ENCODE measurements at regions not wholly inside any gene's neighbourhood (a gene's known extent, or its start where the extent isn't known, plus 50 kb on each side); places are given as distances from the start of the nearest gene placed in this dataset.
"Not testable (repeated sequence)": the region's sequence is repeated elsewhere in the genome, so short reads cannot be mapped to it uniquely, and the experiment has no call there.

DNA sequence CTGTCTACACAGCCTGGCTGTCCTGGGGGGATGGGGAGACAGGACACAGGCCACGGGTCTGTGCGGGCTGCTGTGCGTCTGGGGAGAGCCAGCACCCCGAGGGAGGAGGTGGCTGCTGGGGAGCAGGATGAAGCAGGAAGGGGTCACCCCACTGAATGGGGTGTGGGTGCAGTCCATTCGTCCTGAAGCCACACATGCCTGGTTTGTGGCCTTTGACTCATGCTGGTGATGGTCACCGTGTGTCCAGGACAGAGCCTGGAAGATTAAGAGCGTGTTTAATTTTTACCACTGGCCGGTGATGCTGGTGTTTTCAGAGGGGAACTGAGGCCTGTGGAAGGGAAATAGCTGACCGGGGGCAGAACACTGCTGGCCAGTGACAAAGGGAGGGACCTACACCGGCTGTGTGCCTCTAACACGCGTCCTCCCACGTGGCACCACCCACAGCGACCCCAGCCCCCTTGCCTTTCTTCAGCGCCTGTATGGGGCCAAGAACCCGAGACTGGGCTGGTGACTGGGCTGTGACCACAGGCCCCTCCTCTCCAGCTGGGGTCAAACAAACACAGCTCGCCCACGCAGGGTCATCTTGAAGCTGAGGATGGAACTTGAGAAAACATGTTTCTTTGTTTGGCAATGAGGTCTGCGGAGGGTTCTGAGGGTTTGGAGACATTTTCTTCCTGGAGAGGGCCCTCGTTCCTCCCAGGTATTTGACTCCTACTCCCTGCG is 99.5 kb upstream of the LRPAP1 start:
- DNase-seq: not testable (repeated sequence)

GRCh38 chr4:3630598-3631543 is 98.6 kb upstream of the LRPAP1 start:
- DNase-seq: no peak

GRCh38 chr4:3630136-3630597 is 97.9 kb upstream of the LRPAP1 start:
- no peak for DNase-seq

- no peak for DNase-seq
Measured at GRCh38 chr4:3629665-3630064, 97.4 kb upstream of the LRPAP1 start.

- not testable (repeated sequence) for DNase-seq
Measured at GRCh38 chr4:3629176-3629575, 97.0 kb upstream of the LRPAP1 start.

DNA sequence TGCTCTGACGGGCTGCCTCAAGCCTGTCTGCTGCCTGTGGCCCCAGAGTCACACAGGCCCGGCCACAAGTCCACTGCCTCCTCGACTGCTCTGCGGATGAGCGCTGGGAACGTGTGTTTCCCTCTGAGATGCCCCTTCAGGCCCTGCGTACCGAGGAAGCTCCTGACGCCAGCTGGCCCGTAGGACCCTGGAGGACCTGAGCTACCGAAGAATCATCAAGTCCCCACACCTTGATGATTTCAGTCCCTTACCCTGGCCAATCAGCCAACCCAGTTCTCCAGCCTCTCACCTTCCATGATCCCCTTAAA is 96.6 kb upstream of the LRPAP1 start:
- DNase-seq: no peak

DNA sequence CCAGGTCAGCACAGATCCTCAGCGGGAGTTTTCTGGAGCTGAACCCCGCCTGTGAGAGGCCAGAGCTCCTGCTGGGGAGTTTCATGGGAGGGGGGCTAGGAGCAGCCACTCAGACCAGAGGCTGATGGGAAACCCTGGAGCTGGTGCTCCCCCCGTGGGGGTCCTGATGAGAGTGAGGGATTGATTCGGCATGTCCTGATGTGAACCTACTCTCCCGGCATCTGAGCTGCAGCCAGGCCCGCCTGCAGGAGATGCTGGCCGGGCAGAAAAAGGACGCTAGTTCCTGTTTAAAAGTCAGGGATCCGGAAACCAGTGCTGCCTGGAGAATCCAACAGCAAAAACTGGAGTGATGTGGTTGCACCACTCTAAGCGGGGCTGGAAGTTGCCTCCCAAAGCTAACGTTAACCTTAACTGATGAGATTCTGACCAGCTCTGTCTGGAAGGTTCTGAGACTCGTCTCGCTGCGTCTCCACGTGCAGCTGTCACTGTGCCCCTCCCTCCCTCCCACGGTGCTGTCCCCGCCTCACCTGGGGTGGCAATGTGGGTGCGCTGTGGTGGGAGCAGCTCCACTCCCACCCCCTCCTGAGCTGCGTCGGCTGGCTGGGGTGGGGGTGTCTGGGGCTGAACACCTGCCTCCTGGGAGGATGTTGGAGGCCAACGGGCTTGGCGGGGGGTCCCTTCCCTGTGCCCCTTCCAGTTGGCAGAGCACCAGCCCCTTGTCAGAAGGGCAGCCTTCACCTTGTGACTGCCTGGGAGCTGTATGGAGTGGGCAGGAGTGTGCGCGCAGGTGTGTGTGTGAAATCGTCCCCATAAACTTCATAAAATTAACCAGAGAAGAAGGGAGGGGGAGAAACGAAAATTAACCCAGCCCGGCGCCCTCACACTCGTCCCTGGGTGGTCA is 96.0 kb upstream of the LRPAP1 start:
- DNase-seq: not testable (repeated sequence)

DNA sequence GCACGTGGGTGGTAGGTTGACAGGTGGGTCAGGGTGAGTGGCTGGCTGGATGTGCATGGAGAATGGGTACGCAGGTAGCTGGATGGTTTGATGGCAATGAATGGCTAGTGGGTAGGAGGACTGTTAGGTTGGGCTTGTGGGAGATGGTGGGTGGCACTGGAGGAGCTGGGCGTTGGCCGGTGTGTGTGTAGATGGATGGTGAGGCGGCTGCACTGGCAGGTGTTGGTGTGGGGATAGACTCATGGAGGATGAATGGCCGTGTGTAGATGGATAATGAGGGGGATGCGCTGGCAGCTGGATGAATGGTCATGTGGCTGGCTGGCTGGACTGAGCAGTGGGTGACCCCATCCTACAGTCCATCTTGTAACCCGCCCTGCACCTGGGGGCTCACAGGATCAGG is 95.2 kb upstream of the LRPAP1 start:
- DNase-seq: not testable (repeated sequence)

DNA sequence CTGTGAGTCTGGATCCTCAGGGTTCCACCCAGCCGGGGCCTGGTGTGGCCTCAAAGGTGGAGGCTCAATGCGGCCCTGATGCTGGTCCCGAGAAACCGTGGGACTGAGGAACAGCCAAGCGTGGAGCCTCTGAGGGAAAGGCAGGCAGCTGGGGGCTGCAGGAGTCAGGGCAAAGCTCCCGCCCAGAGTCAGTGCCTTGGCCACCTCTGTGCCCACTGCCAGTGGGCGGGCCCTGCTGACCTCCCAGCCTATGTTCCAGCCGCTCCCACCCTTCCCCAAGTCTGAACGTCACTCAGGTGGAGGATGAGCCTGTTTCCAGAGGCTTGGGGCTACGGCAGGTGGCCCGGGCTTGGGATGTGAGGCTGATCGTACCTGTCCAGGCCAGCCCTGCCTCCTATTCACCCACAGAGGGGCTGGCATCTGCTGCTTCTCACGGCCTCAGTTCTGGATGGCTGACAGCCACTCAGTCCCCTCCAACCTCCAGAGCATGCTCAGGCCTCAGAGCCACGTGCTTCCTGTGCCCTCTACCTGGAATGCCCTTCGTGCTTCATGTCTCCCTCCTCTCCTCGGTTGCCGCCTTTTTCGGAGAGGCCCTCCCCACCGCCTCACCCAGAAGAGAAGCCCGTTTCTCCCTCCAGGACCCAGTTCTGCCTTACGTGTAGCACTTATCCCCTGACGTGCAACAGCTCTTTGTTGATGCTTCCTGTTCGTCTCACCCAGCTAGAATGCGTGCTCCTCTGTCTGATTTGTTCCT is 94.1 kb upstream of the LRPAP1 start:
- DNase-seq: not testable (repeated sequence)

GRCh38 chr4:3625286-3625875 is 93.2 kb upstream of the LRPAP1 start:
- peak; percentile 85 for DNase-seq

GRCh38 chr4:3623809-3624329 is 91.6 kb upstream of the LRPAP1 start:
- not testable (repeated sequence) for DNase-seq

DNA sequence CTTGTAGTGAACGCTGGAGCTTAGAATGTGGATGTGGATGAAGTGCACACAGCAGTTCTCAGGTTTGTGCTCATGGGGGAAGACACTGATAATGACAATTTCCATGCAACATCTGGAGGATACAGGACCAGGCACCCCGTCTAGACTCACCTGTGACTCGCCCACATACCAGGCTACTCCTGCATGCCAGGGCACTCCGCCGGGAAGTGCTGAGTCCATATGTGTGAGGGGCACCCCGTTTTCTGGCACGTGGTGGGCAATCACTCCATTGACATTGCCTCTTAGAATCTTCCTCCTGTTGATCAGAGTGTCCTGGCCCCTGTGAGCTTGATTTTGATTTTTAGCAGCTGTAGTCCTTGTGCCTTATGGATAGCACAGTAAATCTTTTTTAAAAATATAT is 90.9 kb upstream of the LRPAP1 start:
- DNase-seq: no peak

GRCh38 chr4:3620365-3620764 is 88.1 kb upstream of the LRPAP1 start:
- DNase-seq: not testable (repeated sequence)

DNA sequence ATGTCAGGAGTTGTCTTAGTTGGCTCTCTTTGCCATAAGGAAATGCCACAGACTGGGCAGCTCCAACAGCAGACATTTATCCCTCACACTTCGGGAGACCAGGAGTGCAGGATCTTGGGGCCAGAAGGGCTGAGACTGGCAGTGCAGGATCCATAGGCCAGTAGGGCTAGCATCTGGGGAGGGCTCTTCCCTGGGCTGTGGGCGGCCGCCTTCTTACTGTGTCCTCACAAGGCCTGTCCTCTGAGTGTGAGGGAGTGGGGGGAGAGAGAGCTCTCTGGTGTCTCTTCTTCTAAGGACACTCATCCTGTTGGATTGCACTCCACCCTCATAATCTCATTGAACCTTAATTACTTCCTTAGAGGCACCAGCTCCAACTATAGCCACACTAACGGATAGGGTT is 87.5 kb upstream of the LRPAP1 start:
- DNase-seq: not testable (repeated sequence)

DNA sequence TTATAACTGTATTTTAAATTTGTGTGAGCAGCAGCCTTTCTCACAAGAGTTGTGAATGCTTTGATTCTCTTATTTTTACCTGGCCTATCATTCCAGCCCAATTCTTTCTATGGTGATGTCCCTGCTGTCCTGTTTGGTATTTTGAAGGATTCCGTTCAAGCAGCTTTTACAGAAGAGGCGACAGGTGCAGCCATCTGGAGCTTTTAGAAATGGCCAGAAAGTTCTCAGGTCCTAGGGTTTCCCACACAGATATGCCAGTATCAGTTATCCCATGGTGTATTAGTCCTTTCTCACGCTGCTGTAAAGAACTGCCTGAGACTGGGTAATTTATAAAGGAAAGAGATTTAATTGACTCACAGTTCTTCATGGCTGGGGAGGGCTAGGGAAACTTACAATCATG is 86.1 kb upstream of the LRPAP1 start:
- not testable (repeated sequence) for DNase-seq

DNA sequence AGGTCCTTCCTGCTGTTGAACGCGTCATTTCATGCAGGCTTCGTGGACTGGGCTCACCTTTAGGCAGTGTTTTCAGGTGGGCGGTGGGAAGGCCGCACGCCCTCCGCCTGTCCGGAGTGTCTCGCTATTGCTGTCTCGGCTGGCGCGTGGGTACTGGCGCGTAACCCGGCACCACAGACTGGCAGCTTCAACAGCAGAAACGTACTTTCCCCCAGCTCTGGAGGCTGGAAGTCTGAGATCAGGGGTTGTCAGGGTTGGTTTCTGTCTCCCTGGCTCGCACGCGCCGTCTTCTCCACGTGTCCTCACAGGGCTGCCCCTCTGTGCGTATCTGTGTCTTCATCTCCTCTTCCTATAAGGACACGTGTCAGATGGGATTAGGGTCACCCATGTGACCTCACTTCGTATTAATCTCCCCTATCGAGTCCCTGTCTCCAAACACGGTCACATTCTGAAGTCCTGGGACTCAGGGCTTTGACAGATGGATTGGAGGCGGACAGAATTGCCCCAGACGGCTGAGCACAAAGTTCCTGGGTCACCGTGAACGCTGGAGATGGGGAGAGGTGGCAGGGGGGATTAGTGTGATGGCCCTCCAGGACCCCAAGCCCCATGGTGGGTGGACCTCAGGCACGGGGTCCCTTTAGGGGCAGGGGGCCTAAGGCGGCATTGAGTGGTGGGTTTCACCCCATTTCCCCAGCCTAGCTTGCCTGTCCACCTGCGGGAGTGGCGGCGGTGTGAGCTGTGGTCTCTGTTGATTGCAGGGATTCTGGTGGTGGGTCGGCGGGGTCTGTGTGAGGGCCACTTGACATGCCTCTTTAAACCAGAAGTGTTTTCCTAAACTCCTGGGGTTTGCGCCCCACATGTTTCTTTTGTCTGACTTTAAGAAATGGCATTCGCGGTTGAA is 83.4 kb upstream of the LRPAP1 start:
- DNase-seq: no peak

DNA sequence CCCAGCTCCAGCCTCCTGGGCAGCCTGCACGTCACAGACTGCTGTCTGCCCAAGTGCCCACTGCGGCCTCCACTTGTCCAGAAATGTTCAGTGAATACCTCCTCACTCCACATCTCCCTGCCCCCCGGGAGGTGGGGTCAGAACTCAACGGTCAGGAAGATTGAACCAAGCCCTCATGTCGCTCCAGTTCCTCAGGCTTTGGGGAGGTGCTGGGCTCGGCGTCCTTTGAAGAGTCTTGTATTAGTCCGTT is 82.4 kb upstream of the LRPAP1 start:
- DNase-seq: no peak

DNA sequence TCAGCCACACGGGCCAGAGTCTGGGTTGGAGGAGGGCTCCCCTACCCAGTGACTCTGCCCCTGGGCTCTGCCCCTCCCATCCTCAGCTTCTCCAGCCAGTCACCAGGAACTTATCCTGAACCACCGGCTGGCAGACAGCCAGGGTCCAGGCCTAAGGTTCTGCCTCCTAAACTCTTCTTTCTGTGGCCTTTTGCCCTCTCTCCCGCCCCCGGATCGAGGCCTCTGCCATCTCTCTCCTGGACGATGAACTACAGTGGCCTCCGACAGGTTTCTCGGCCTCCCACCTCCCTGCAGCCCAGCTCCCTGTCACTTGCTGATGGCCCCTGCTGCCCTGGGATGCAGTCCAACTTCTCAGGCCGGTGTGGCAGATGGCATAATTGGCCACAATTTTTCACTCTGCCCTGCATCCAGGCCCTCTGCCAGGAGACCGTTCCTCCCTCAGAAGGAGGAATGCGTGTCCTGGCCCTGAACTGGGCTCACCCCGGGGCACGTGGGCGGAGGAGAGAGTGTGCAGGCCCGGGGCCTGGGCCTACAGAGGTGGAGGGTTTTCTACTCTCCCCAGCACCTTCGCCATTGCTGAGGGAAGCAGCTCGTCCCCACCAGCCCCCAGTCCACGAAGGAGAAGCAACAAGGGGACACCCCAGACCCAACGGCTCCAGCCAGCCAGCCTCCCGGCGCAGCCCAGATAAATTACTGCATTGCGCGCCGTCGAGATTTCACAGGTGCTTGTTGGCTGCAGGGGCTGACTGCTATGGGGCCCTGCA is 81.9 kb upstream of the LRPAP1 start:
- peak; percentile 51 for DNase-seq

- DNase-seq: no peak
Measured at GRCh38 chr4:3612934-3613333, 80.7 kb upstream of the LRPAP1 start.

DNA sequence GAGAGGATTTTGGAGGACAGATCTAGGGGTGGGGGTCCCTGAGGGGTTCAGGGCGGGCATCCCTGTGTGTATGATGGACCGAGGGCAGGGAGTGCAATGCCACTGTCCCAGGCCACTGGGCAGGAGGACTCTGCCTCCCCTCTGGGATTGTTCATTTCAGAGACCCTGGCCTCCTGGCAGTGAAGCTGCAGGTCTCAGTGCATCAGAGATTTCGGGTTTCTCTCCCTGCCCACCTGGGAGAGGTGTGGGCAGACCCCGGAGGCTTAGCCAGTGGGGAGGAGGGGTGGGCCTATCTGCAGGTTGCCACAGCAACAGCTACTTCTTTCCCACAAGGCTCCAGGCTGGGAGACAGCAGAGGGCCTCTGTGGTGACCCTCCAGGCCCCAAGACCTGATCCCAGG is 80.1 kb upstream of the LRPAP1 start:
- DNase-seq: no peak
